ENCODE measurements at regions not wholly inside any gene's neighbourhood (a gene's known extent, or its start where the extent isn't known, plus 50 kb on each side); places are given as distances from the start of the nearest gene placed in this dataset.

DNA sequence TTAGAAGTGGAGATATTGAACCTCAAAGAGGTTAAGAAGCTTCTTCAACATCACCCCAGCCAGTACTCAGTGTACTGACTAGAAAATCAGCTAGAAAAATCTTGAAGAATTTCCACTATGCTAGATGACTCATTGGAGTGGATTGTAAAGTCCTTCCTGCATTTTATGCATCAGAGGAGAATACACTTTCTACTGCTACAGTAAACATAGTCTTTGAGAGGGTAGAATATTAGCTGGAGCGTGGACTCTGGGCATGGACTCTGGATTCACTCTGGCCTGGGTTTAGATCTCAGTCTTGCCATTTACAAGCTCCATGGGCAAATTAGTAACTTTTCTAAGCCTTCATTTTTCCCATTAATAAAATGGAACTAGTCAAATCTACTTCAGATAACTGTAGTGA, 215.9 kb downstream of the IRS1 start:
- Histone ChIP-seq H3K9me3 (ENCODE audit: control insufficient read depth, low read depth, low read length) (no peaks in the 10 kb centered on the region), H3K4me2 (ENCODE audit: insufficient read depth, insufficient read length, low read length) (no peak overlapping the region), H3K23ac (ENCODE audit: insufficient read length, low read depth, low read length) (no peak overlapping the region), H3K79me2 (ENCODE audit: insufficient read depth, low read length) (no peaks in the 10 kb centered on the region), H2BK15ac (ENCODE audit: low read depth, low read length) (no peak overlapping the region), H2AFZ (ENCODE audit: low read length) (no peak overlapping the region), H2BK12ac (ENCODE audit: insufficient read length, low read depth, low read length) (no peak overlapping the region), H3K4me1 (ENCODE audit: insufficient read depth, low read length) (no peaks in the 10 kb centered on the region; the same call in 1 of the 2 replicates), H3K9ac (ENCODE audit: extremely low read depth, insufficient read length, low read length) (no peak overlapping the region), H3K4ac (ENCODE audit: low read depth, low read length) (no peak overlapping the region), H2BK120ac (ENCODE audit: low read depth, low read length, poor library complexity, severe bottlenecking) (no peak overlapping the region), H3T11ph (ENCODE audit: low read length) (no peak overlapping the region), H4K8ac (replicated peaks; ENCODE audit: insufficient read length, low read depth, low read length) (no peak overlapping the region), H2AK5ac (ENCODE audit: insufficient read length, low read length) (no peak overlapping the region), H4K20me1 (ENCODE audit: control insufficient read depth, insufficient read depth, insufficient read length) (no peaks in the 10 kb centered on the region), H3K14ac (ENCODE audit: insufficient read depth, low read length) (no peak overlapping the region), H3K79me1 (ENCODE audit: insufficient read depth, low read depth, low read length, poor library complexity, severe bottlenecking) (no peaks in the 10 kb centered on the region), H3K27me3 (ENCODE audit: insufficient read depth, low read length) (no peaks in the 10 kb centered on the region), H4K91ac (ENCODE audit: insufficient read length, low read depth, low read length) (no peak overlapping the region), H3K27ac (ENCODE audit: insufficient read length, low read depth, low read length) (no peak overlapping the region), H3K18ac (ENCODE audit: insufficient read length, low read depth, low read length) (no peak overlapping the region), H4K5ac (ENCODE audit: insufficient read length, low read depth, low read length) (no peak overlapping the region), H3K23me2 (ENCODE audit: insufficient read length, low read depth, low read length, poor library complexity, severe bottlenecking) (no peaks in the 10 kb centered on the region), H2BK20ac (ENCODE audit: low read depth, low read length, poor library complexity, severe bottlenecking) (no peak overlapping the region), H3K56ac (ENCODE audit: insufficient read length, low read depth, low read length) (no peak overlapping the region), H2BK5ac (ENCODE audit: insufficient read length, low read length) (no peak overlapping the region)
- Mint-ChIP-seq H3K27me3 (ENCODE audit: low read depth) (no peaks in the 10 kb centered on the region), H3K9me3 (no peaks in the 10 kb centered on the region; a peak in 1 of 5 replicates), H3K36me3 (ENCODE audit: insufficient read depth in 1 of 3, low read depth in 3 of 3) (no peaks in the 10 kb centered on the region; a peak in 1 of 7 replicates), H3K27ac (no peak overlapping the region), H3K4me1 (peaks cover 12 to 18% of the 10 kb centered on the region in 2 experiments), H3K4me3 (no peak overlapping the region)
- DNase-seq, result no peak
- no CpG with 5 or more reads among the region's 1 CpG for WGBS (ENCODE audit: extremely low coverage, insufficient read length, low lambda C conversion rate)
- TF ChIP-seq, protein P1, sequence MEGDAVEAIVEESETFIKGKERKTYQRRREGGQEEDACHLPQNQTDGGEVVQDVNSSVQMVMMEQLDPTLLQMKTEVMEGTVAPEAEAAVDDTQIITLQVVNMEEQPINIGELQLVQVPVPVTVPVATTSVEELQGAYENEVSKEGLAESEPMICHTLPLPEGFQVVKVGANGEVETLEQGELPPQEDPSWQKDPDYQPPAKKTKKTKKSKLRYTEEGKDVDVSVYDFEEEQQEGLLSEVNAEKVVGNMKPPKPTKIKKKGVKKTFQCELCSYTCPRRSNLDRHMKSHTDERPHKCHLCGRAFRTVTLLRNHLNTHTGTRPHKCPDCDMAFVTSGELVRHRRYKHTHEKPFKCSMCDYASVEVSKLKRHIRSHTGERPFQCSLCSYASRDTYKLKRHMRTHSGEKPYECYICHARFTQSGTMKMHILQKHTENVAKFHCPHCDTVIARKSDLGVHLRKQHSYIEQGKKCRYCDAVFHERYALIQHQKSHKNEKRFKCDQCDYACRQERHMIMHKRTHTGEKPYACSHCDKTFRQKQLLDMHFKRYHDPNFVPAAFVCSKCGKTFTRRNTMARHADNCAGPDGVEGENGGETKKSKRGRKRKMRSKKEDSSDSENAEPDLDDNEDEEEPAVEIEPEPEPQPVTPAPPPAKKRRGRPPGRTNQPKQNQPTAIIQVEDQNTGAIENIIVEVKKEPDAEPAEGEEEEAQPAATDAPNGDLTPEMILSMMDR (conservative IDR thresholded peaks at IDR 0.05), result no peak

All from H9 (cell line).